GM18520 (cell line): ENCODE measurements at regions not wholly inside any gene's neighbourhood (a gene's known extent, or its start where the extent isn't known, plus 50 kb on each side); places are given as distances from the start of the nearest gene placed in this dataset.
"Not testable (repeated sequence)": the region's sequence is repeated elsewhere in the genome, so short reads cannot be mapped to it uniquely, and the experiment has no call there.

ENCODE experiments used
- ATAC-seq: cut with Tn5 transposase; IDR thresholded peaks from one replicate; pipeline ENCODE4 v1.9.1; 2021; ENCODE audit not compliant: unreplicated experiment

- ATAC-seq = no peak
Measured at GRCh38 chr1:213415691-213416380, 364.8 kb downstream of the RPS6KC1 start.

DNA sequence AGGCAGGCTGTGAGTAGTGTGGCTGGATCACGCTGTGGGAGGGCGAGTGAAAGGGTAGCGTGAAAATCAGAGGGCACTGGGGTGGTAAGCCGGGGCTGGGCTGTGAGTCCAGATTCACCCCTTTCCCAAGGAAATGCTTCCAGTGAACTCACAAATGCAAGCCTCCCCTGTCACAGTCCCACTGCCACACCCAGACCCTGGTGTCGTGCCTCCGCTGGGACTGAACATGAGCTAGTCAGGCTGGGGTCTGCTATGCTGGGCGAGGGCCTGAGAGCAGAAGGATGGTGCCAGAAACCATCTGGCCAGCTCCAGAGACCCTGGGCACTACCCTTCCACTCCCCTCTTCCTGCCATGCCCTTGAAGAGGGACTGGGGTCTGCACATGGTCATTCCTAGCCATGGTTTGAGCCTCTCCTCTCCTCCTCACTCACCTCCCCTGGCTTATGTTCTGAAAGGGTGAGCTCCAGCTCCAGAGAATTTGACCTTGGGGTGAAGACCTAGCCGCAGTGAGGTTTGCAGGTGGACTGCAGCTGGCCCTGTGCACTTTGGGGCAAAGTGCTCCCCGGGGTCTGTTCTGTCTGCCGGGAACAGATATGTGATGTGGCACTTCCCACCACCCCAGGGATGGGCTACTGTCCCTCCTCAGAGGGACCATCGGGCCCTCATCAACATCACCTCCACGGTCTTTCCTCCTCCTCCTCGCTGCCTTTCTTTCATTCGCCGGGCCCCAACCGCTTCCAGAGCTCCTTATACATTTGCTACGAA lies 365.6 kb downstream of the RPS6KC1 start:
- no peak for ATAC-seq

DNA sequence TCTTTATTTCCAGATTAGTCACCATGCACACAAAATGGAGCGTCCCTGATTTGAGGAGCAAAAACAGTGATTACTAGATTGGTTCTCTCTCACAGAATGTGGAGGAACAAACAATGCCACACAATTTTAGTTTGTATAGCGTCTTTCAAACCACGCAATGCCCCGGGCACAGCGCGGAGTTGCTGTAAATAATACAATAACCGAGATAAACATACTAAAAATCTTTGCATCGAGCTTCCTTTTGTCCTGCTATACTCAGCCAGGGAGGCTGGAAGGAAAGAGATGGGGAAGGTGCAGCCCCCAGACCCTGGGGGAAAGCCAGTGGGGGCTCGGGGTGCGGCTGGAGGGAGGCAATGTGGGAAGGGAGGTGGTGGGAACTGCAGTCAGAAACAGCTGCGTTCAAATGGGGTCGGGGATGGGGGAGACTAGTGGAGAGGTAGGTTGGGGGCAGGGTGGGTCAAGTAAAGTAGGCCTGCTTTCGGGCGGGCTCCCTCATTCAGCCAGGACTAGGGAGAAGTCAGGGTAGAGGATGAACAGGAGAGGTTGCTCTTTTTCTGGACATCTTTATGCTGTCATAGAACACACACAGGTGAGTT lies 366.3 kb downstream of the RPS6KC1 start:
- no peak for ATAC-seq

DNA sequence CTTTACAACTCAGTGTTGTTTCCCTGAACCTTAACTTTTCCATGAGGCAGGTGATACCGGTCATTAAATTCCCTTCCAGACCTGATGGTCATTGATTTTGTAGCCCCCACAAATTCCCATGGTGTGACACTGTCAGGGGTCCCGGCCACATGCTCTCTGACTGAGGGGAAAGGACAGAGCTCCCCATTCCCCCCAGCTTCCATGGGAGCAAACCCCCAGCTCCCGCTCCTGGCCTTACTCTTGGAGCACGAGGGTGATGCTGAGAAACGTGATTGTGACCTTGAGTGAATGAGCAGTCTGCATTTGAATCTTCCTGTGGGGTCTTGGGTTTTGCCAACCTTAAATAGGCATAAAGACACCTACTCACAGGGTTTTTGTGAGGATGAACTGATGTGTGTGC lies 366.8 kb downstream of the RPS6KC1 start:
- no peak for ATAC-seq

DNA sequence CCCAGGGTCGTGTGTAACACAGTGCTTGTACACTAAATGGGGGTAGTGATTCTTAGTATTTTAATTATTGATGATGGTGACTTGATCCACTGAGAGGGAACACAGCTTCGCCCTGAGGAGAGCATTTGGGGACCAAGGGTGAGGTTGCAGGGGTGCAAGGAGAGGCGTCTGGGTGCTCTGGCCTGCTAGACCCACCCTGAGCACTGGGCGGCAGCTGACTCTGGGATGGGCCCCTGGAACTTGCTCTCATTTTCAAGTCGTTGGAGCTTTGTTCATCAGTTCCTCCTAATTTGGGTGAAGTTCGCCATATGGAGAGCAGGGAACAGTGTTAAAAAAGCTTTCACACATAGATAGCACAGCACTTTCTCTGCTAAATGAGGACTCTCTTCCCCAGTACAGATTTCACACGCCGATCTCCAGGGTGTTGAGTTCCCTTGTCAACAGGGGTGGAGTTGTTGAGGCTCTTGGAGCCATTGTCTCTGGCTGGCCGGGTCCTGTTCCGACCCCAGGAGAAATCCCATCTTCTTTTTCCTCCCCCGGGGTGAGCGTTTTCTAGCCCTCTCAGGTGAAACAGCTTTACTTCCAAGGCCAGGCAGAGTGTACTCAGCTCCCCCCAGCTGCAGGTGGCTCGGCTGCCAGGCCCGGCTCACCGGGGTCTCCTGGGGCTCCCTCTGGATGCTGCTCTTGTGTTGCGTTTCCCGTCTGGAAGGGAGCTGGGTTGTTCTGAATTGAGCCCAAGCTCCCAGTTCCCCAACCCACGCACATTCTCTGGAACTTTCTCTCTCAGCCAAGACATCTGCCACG lies 367.4 kb downstream of the RPS6KC1 start:
- ATAC-seq = no peak

- no peak for ATAC-seq
Measured at GRCh38 chr1:213419401-213420030, 368.5 kb downstream of the RPS6KC1 start.

GRCh38 chr1:213421178-213421577 lies 370.1 kb downstream of the RPS6KC1 start:
- not testable (repeated sequence) for ATAC-seq

GRCh38 chr1:213423041-213423440 lies 372.0 kb downstream of the RPS6KC1 start:
- ATAC-seq = no peak

DNA sequence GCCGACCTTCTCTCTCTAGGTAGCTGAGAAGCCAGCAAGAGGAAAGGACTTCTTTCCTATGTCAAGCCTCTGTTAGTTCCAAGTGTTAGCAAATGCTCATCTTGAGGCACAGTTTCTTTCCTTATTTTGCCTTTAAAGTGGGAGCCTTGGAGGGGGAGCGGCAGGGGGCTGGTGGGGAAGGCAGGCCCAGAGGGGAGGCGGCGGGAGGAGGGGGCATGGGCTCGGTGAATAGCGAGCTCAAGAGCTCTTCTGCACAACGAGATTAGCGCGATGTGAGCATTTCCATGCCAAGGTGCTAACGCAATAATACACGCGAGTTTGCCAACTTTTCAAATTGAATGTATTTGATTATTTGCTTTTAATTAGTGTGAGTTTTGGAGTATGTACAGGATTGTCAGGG lies 372.6 kb downstream of the RPS6KC1 start:
- ATAC-seq = no peak

DNA sequence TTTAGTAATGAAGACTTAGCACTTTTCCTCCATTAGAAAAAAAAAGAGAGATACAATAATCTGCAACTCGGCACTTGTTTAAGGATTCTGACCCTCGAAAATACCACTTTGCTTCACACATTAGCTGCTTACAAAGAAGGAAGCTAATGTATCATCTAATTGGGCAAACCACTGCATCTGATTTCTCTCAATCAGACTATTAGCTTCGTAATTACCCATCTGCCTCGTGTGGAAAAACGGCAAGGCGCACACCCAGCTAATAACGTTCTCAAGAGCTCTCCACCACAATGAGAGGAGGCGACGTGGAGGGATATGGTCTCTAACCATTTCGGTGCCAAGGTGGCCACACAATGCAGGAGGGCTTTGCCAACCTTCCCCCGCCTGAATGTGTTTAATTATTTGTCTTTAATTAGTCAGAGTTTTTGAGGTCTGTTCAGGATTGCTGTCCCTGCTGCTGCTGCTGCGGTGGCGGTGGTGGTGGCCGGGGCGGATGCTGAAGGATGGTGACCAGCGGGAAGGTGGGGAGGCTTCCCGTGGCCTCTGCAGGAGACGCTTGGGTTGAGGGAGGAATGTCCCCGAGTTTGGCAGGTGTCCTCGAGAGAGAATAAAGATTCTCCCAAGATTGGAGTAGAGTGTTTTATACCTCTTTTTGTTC lies 374.5 kb downstream of the RPS6KC1 start:
- no peak for ATAC-seq

DNA sequence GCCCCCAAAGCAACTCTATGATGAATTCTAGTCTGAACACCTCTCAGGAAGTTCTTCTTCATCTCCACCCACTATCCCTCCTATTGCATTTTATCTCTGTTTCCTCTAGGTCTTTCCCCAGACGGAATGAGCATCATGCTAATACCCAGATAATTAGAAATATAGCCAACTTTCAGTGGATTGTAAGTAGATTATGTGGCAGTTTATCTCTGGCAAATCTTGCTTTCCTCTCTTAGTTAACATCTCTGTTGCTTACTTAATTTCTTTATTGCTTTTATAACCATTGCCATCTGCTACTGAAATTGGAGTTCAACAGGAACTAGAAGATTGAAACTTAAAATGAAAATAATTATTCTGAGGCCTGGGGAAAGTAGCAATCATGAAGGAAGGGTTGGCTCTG lies 378.6 kb downstream of the RPS6KC1 start:
- ATAC-seq = no peak

GRCh38 chr1:213435715-213436114 lies 384.7 kb downstream of the RPS6KC1 start:
- no peak for ATAC-seq

- no peak for ATAC-seq
Measured at GRCh38 chr1:213438339-213438738, 387.3 kb downstream of the RPS6KC1 start.

- no peak for ATAC-seq
Measured at GRCh38 chr1:213439703-213440102, 388.7 kb downstream of the RPS6KC1 start.

- ATAC-seq = no peak
Measured at GRCh38 chr1:213440766-213441165, 389.7 kb downstream of the RPS6KC1 start.

GRCh38 chr1:213443415-213443814 lies 392.4 kb downstream of the RPS6KC1 start:
- no peak for ATAC-seq

GRCh38 chr1:213444224-213444623 lies 393.2 kb downstream of the RPS6KC1 start:
- no peak for ATAC-seq

DNA sequence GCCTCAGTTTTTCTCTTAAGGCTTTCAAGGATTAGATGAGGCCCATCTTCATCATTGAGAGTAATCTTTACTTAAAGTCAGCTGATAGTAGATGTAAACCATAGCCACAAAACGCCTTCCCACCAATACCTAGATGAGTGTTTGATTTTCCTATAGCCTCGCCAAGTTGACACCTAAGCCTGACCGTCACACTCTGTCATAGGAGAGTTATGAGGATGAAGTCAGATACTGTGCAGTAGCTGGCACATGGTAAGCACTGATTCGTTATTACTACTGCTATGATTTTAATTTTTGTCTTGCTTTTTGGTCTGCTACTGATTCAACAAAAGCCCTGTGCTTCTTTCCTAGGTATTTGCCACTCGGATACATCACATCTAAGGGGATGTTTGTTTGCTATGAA lies 395.5 kb downstream of the RPS6KC1 start:
- ATAC-seq = no peak

DNA sequence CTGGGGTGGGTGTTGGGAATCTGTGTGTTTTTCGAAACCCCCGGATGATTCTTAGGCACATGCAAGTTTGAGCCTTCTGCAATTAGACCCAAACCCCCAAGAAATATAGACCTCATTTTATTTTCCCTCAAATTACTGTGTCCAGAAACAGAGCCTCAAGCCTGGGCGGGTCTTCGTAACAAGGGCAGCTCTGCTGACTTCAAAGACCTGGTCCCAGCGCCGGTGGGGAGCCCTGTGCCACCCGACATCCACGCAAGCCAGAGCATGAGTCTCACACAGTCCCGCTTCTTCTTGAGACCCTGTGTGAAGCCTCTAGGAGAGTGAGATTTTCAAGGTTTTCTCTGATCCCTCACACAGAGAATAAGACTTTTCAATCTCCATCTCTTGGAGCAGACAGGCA lies 397.3 kb downstream of the RPS6KC1 start:
- ATAC-seq = no peak

- ATAC-seq = no peak
Measured at GRCh38 chr1:213448776-213449175, 397.7 kb downstream of the RPS6KC1 start.
